HG02588 (cell line): ENCODE measurements at regions not wholly inside any gene's neighbourhood (a gene's known extent, or its start where the extent isn't known, plus 50 kb on each side); places are given as distances from the start of the nearest gene placed in this dataset.
"Not testable (repeated sequence)": the region's sequence is repeated elsewhere in the genome, so short reads cannot be mapped to it uniquely, and the experiment has no call there.

ENCODE experiments used
- ATAC-seq: cut with Tn5 transposase; IDR thresholded peaks from one replicate; pipeline ENCODE4 v1.9.1; 2021; ENCODE audit warnings: mild to moderate bottlenecking, moderate library complexity; ENCODE audit not compliant: unreplicated experiment

- ATAC-seq, result no peak
These were observed 286.0 kb downstream of the ADGRL2 start for GRCh38 chr1:82086739-82087138.

- no peak for ATAC-seq
These were observed 278.9 kb downstream of the ADGRL2 start for GRCh38 chr1:82079607-82080006.

- ATAC-seq, result no peak
These were observed 272.9 kb downstream of the ADGRL2 start for GRCh38 chr1:82073659-82074058.

GRCh38 chr1:82073071-82073470 is 272.3 kb downstream of the ADGRL2 start:
- ATAC-seq, result no peak

- no peak for ATAC-seq
These were observed 265.2 kb downstream of the ADGRL2 start for GRCh38 chr1:82065916-82066315.

GRCh38 chr1:82064691-82065090 is 264.0 kb downstream of the ADGRL2 start:
- ATAC-seq, result no peak

GRCh38 chr1:82062206-82062605 is 261.5 kb downstream of the ADGRL2 start:
- ATAC-seq, result no peak

- ATAC-seq, result no peak
These were observed 259.2 kb downstream of the ADGRL2 start for GRCh38 chr1:82059959-82060358.

- ATAC-seq, result no peak
These were observed 256.3 kb downstream of the ADGRL2 start for GRCh38 chr1:82057011-82057410.

GRCh38 chr1:82055375-82055774 is 254.6 kb downstream of the ADGRL2 start:
- not testable (repeated sequence) for ATAC-seq

- ATAC-seq, result no peak
These were observed 251.8 kb downstream of the ADGRL2 start for GRCh38 chr1:82052563-82052962.

- no peak for ATAC-seq
These were observed 247.9 kb downstream of the ADGRL2 start for GRCh38 chr1:82048596-82048995.

- ATAC-seq, result no peak
These were observed 244.5 kb downstream of the ADGRL2 start for GRCh38 chr1:82045221-82045620.

GRCh38 chr1:82044536-82044935 is 243.8 kb downstream of the ADGRL2 start:
- ATAC-seq, result no peak

GRCh38 chr1:82044111-82044510 is 243.4 kb downstream of the ADGRL2 start:
- no peak for ATAC-seq

- no peak for ATAC-seq
These were observed 241.7 kb downstream of the ADGRL2 start for GRCh38 chr1:82042306-82043060.
